ENCODE measurements at regions not wholly inside any gene's neighbourhood (a gene's known extent, or its start where the extent isn't known, plus 50 kb on each side); places are given as distances from the start of the nearest gene placed in this dataset.

DNA sequence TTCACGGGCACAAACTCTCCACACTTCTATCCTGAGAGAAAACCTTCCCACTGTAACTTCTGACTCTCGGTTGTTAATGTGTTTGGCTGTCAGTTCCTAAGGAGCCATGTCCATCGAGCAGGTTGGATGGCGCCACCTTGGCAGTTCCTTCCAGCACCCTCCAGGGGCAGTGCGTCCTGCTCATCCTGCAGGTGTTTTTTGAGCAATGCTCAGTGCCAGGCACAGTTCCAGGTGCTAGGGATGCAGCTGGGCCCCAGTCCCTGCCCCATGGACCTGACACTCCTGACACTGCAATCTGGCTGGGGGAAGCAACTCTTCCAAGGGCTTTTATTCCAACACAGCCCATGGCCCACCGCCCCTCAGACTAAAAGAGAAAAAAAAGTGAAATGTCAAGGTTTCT, 376.4 kb downstream of the PREX1 start:
- TF ChIP-seq L3MBTL2 (conservative IDR thresholded peaks at IDR 0.05) (no peak), LEF1 (IDR thresholded peaks at IDR 0.05; ENCODE audit: borderline replicate concordance) (no peak), SP1 (IDR thresholded peaks at IDR 0.05) (no peak), CTBP1 (IDR thresholded peaks at IDR 0.05; ENCODE audit: borderline replicate concordance) (no peak), ELF4 (IDR thresholded peaks at IDR 0.05) (no peak), FOXK2 (IDR thresholded peaks at IDR 0.05) (no peak), TARDBP (IDR thresholded peaks at IDR 0.05) (no peak), ZNF384 (IDR thresholded peaks at IDR 0.05) (no peak), SUZ12 (IDR thresholded peaks at IDR 0.05) (no peak), FOXM1 (IDR thresholded peaks at IDR 0.05; ENCODE audit: borderline replicate concordance) (no peak), HDGF (IDR thresholded peaks at IDR 0.05; ENCODE audit: borderline replicate concordance) (no peak)

All from HEK293T (cell line).